Amniotic stem cell (primary cell): ENCODE measurements at regions not wholly inside any gene's neighbourhood (a gene's known extent, or its start where the extent isn't known, plus 50 kb on each side); places are given as distances from the start of the nearest gene placed in this dataset.

Source experiments
- DNase-seq: peaks from one replicate; lab custom pipeline; 2025; lab: John Stamatoyannopoulos, UW

GRCh38 chr7:33754933-33755928 is 150.1 kb upstream of the BMPER start:
- no peak for DNase-seq

DNA sequence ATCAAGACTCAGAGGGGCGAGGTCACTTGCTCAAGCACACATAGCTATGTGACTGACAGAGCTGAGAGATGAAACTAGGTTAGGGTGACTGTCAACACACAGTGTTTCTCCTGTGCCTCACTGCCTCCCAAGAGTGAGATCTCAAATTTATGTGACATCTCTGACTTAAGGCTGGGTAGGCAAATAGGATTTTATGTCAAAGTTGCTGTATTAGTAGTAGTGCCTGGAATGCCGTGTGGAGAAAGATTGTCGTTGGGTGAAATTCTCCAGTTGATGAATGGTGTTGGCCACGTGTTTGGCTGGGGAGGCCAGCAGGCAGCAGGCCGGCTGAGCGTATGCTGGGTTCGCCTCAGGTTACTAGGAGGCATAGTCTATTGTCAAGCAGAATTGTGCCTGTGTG is 148.3 kb upstream of the BMPER start:
- DNase-seq = no peak

DNA sequence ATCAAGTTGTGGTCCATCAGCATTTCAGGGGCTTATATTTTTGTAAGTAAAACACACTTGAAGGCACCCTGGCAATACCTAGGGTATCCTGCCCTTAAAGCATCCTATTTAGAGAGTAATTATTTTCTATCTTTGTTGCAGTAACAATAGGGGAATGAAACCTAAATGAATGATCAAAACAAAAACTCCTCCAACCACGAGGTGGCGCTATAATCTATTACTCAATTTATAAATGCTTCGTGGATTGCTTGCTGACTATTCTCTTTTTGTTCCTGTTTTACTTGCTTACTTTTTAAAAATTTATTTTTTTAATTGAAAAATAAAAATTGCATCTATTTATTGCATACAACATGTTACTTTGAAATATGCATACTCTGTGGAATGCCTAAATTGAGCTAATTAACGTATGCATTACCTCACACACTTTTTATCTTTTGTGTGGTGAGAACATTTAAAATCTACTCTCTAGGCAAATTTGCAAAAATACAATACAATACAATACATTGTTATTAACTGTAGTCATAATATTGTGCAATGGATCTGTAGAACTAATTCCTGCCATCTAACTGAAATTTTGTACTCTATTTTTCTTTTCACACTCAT is 147.7 kb upstream of the BMPER start:
- DNase-seq = no peak

DNA sequence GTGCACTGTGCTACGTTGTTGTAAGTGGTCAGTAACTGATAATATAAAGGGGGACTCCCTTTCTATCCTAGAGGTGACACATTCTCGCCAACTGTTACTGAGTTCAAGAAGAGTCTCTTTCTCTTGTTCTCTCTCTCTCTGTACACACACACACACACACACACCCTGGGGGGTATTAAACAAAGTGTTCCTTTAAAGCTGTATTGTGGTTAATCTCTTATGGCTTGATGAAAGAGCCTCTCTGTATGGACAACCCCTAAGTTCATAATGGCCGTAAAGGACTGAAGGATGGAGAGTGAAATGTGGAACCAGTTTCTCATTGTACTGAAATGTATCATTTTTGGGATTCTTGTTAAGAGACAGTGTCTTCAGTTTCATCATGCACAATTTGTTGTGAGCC is 145.2 kb upstream of the BMPER start:
- DNase-seq = no peak

DNA sequence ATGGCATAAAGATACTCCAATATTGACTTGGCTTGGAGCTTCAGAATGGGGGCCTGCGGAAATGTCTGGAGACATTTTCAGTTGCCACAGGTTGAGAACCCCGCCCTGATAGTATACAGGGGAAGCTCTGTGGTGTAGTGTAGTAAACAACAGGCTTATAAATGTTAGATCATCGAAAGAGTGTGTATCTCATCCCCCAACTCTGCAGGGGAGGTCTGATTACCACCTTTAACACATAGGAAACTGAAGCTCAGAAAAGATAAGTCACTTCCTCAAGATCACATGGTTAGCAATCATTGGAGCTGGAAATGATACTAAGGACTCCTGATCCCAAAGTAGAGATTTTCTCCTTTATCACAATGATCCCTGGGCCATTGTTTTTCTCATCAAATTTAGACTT is 144.5 kb upstream of the BMPER start:
- no peak for DNase-seq

GRCh38 chr7:33761449-33762080 is 143.8 kb upstream of the BMPER start:
- DNase-seq = no peak

- no peak for DNase-seq
Measured at GRCh38 chr7:33762151-33762910, 143.0 kb upstream of the BMPER start.

DNA sequence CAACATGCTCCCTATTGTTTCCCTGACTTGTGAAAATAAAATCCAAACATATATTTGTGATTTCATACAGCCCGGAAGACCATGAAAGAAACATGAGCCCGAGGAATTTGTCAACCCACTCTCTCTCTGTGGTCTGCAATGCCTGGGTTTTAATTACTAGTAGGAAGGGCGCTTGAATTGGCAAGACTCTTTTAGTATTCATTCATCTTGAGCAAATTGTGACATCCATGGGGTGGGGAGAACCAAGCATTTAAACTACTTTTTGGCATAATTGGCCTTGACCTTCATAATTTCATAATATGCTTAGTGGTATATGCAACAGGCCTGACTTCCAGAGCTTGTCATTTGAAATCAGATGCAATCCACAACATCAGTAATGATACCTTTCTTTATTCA is 142.4 kb upstream of the BMPER start:
- DNase-seq = no peak

- DNase-seq = no peak
Measured at GRCh38 chr7:33764752-33765451, 140.4 kb upstream of the BMPER start.

DNA sequence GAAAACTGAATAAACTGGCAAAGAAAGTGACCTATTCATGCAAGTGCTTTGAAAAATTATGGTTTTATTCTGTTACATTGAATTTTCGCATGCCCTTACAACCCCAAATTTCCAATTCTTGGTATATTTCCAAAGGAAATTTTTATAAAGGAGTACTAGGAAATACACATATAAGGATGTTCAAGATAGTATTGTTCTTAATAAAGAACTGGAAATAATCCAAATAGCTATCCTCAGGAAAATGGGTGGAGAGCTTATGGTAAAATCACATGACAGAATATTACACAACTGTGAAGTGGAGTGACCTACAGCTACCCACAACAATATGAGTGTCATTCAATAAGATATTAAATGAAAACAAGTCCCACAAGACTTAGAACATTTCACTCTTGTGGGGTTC is 138.9 kb upstream of the BMPER start:
- DNase-seq = no peak

DNA sequence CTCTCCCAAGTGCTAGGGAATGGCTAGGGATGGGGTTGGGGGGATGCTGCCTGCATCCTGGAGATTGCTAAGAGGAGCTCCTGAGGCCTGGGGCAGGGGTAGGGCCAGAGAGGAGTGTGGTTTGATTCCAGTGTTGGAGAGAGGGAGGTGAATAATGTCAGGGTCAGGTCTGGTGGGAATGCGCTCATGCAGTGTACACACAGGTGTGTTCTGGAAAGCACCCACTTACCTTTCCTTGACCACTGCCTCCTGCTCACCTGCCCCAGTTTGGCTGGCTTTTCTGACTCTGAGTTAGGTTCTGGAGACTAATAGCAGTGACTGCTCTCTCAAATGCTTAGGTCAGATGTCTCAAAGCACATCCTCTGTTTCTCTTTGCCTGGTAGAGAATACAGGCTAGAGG is 135.4 kb upstream of the BMPER start:
- DNase-seq = no peak

DNA sequence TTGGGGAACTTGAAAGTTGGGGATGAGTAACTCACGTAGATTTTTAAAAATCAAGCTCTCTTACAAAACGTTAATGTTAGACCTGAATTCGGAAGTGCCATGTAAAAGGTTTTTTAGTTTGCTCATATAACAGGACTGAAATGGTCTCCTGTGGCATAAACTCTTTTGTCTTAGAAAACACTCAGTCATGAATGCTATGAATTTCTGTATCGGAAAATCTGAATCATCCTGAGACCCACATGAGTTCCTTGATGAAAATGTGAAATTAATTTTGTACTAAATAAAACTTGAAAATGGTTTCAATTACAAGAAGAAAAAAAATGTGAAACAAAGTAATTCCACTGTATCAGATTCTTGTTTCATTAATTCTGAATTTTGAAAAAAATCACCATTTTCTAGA is 134.8 kb upstream of the BMPER start:
- no peak for DNase-seq

DNA sequence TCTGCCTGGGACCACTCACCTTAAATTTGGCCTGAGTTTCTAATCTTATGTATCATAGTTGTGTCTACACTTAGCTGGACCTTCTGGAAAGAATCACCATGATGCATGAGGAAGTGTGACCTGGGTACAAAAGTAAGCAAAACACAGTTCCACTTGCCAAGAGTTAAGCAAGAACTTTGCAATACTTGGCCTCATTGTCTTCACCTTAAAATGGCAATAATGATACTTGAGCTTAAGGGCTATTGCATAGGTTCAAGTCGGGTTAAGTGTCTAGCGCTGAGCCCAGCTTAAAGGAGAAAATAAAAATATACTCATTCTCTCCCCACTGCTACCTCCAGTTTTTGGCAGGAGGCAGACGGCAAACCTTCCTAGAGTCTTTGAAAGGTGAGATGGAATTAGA is 133.9 kb upstream of the BMPER start:
- no peak for DNase-seq

GRCh38 chr7:33773053-33773452 is 132.3 kb upstream of the BMPER start:
- DNase-seq = no peak

- no peak for DNase-seq
Measured at GRCh38 chr7:33774762-33775523, 130.4 kb upstream of the BMPER start.

GRCh38 chr7:33775790-33776189 is 129.5 kb upstream of the BMPER start:
- no peak for DNase-seq

GRCh38 chr7:33776788-33777187 is 128.6 kb upstream of the BMPER start:
- no peak for DNase-seq

- no peak for DNase-seq
Measured at GRCh38 chr7:33778195-33778594, 127.1 kb upstream of the BMPER start.

- DNase-seq = no peak
Measured at GRCh38 chr7:33779216-33779615, 126.1 kb upstream of the BMPER start.

- DNase-seq = no peak
Measured at GRCh38 chr7:33781167-33781566, 124.2 kb upstream of the BMPER start.

DNA sequence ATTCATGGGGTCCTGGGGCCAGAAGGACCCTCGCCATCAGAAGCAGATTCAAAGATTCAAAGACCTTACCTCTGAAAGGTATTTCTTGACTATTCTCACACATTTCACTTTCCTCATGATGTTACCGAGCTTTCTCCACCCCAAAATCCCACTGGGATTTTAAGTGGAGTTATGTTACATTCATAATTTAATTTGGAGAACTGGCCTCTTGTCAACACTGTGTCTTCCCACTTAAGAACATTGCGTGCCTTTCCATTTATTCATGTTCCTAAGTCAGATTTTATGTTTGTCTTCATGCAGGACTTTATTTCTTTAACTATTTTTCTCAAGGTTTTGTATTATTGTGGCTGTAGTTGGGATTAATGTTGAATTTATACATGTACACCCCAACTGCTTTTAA is 123.5 kb upstream of the BMPER start:
- DNase-seq = no peak
